ENCODE measurements at regions not wholly inside any gene's neighbourhood (a gene's known extent, or its start where the extent isn't known, plus 50 kb on each side); places are given as distances from the start of the nearest gene placed in this dataset.
"Not testable (repeated sequence)": the region's sequence is repeated elsewhere in the genome, so short reads cannot be mapped to it uniquely, and the experiment has no call there.

DNA sequence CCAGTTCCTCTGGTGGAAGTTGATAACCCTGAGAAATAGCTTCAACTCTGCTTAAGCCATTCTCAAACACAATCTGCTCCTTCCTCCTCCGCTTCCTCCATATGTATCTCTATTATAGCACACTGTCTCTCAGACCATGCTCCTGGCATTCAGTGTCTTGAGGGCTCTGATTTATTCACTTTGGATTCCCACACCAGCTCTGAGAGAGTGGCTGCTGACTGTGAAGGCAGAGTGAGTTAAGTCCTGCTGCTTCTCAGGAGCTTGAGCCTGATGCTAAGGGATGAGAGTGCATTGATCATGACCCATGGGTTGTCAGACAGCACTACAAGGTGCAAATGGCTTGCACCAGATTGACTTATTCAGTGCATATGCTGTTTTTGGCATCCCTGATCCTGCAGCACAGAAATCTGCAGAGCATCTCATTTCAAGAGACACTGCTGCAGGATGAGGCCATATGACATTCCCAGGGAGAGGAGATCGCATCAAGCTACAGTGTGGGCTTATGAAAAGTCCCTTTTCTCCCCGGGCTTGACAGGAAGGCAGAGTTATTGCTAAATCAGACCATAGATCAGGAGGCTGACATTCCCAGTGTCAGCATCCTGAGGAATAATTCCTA, 500.5 kb upstream of the RAB6C start:
- no peak for DNase-seq

DNA sequence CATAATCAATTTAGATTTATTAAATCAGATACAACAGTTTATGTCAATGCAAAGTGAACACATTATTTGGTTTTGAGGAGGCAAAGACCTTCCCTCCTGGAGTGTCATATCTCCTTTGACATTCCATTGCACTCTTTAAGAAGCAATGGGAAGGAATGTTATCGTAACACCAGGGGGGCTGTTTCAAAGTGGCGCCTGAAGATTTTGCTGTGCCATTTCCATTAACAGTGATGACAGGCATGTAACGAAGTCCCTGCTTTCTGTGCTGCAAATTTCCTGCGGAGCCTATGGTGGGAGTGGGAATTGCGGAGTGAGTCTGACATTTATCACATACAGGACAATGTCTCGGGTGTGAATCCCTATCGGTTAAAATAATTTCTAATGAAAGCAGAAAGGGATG, 499.6 kb upstream of the RAB6C start:
- DNase-seq = no peak

DNA sequence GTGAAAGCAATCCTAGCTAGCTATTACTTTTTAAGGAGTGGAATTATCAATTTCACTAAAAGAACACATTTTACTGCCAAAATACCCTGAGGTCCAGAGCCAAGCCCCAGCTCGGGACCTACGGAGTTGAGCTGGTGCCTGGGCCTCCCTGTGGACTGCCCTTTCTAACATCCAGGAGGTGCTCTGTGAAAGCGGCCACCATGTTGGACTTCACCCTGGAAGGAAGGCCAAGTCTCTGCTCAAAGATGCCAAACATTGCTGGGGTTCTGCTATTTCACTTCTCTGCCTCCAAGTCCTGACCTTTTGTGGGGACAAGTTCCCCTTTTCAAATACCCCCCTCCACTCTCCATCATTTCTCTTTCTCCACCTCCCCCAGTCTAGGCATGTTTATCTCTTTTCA, 498.7 kb upstream of the RAB6C start:
- DNase-seq = no peak

DNA sequence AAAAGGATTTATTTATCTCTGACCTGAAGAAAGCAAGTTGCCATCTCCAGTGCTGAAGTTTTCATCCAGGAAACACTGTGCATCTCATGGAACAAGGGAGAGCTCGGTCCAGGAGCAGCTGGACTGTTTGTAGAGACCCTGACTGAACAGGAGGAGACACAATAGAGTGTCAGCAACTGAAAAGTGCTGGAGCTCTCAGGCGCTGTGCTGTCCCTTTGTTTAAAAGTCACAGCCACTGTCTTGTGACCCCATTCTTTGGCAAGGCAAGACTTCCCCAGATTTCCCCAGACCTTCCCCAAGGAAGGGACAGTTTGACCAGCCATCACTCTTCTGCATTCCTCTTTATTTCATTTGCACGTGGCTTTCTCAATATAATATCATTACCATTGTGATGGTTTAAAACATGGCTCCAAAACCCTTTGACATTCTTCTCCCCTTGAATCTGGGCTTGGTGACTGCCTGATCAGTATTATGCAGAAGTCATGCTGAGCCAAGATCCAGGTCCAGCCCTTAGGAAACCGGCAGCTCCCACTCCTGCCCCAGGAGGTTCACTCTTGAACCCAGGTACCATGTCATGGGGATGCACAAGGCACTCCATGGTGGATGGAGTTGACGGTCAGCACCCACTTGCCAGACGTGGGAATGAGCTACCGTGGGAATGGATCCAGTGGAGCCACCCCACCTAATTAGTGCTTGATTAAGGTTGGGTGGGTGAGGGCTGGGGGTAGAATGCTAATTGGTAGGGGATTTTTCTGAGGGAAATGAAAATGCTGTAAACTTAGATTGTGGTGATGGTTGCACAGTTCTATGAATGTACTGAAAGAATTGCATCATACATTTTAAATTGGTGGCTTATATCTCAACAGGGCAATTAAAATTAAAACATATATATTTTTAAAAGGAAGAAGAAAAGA, 497.9 kb upstream of the RAB6C start:
- DNase-seq = no peak

DNA sequence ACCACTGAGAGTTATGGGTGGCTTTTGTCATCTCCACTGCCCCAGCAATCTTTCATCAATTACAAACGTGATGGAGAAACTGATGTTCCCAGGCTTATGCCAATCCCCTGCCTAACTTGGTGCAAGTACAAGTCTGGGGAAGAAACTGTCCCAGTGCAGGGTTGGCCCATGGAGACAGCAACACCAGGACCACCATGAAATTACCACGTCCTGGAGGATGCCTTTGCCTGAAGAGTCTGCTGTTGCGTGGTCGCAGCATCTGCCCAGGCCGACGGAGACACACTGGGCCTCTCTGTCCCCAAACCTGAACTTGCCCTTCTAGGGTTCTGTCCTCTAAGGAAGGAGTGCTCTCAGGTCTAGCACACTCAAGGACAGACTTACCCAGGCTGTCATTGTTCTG, 496.8 kb upstream of the RAB6C start:
- no peak for DNase-seq

DNA sequence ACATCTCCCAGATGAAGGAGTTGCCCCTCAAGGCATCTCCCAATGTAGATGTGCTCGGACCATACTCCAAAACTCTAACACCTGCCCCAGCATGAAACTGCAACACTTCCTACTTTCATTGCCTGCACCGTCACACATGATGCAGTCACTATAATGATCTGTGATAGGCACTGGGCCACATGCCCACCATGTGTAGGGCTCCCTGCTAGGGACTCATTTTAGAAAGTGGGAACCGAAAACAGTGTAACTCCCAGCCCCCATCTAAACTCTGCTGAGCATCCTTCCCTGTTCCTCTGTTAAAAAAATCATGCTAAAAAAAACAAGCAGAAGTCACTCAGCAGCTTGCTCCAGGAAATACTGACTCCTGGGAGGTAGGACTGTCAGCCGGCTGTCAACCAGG, 496.1 kb upstream of the RAB6C start:
- DNase-seq = no peak

DNA sequence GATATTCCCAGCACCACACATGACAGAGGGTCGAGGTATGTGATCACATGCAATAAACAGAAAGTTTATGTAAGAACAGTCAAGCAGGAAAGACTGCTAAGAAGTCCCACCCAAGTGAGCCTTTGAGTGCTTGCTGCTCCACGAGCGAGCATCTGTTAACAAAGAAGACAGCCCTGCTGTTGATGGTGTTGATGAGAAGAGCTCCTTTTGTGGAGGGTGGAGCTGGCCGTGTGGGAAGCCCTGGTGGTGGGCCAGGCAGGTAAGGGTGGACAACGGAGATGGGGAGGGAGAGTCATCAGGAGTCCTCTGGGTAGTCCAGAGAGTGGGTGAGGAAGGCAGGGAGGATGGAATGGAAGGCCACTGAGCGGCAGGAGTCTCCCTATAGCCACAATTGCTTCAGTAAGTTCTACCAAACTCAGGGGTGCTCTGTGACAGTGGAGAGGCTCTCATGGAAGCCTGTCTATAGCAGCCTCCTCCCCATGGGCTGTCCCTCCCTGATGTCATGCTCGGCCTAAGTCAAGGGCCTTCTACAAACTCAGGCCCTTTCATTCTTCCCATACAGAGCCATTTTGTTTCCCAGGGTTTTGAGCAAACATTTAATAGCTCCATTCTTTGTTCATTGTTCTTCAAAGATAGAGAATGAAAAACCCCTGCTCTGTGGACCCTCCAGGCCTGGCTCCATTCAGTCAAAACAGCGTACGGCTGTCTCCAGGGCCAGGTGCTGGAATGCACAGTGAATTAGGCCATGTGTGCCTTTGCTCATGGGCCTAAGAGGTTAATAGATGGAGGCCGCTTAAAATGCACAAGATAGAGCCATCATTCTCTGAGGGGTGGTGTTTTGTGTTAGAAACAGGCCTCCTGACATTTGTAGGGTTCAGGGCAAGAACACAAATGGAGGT, 494.2 kb upstream of the RAB6C start:
- DNase-seq = no peak

DNA sequence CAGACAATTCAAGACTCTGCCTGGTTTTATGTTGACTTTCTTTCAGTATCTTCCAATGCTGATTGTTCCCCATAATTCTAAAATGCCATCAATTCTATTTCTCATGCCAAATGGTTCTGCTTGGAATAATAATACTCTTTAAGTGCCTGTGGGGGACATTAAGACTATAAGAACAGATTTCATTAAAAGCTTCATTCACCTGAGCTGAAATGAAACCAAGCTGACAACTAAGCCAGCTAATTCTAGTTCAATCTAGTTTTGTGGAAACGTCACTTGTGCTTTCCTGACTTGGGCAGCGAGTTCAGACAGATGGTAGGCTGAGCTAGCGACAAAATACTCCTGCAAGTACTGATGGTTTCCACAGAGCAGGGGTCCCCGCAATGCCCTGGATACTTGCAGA, 491.1 kb upstream of the RAB6C start:
- no peak for DNase-seq

DNA sequence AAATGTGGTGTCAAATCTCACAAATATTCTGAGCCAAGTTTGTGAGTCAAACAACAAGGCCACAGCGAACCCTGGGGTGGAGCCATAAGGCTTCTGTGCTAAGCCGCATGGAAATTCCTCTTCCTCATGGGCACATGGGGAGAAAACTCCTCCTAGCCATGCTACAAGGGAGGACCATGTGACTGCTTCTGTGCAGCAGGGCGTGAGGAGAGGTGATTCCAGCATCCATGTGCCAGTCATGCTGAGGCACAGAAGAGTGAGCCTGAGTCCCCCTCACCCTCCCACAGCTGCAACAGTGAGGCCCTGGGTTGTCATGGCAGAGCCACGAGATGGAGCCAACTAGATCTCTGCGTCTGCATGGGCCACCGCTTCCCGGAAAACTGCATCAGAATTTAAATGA, 488.8 kb upstream of the RAB6C start:
- DNase-seq = no peak

DNA sequence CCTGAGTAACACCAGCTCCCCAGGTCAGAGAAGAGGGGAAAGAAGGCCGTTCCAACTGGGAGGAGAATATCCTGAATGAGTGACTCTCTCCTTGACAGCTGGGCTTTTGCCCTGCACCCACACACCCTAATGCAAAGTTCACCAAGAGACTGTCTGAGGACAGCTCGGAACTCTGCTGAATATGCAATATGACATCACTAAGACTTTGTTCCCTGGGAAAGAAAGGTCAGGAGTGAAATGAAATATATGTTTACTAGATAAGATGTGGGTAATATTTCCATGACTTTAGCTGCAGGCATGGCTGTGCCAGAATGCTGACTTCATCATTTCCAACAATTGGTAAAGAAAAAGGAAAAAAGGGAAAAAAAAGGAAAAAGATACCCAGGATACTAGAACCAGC, 488.2 kb upstream of the RAB6C start:
- DNase-seq = no peak

DNA sequence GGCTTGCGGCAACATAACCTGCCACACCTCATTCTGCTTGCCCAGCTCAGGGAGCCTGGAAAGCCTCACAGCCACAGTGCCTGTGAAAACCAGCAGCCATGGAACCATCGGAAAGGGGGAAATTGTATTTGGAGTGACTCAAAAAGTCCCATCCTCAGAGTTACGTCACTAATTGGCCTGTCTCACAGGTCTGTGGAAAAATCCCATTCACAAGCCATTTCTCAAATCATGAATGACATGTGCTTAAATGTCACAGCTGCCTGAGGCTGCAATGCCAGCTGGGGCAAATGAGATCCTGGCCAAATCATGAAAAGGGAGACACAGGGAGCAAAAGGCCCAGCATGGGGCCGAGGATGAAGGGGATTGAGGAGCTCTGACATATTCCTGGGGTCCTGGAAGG, 486.9 kb upstream of the RAB6C start:
- no peak for DNase-seq

DNA sequence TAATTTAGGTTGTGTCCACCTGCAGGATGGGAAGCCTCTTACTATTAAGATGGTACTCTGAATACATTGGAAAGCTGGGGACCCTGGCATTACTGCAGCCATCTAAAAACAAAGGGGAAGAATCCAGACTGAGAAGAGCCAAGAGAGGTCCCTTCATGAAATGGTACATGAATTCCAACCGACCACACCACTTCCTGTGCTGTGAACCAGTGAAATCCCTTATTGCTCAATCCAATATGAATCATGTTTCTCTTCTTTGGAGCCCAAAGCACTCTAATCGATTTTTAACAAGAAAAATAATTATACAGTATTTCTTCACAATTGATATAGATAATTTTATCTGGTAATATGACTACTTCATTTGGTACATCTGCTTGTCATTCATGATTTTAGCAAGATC, 479.7 kb upstream of the RAB6C start:
- no peak for DNase-seq

DNA sequence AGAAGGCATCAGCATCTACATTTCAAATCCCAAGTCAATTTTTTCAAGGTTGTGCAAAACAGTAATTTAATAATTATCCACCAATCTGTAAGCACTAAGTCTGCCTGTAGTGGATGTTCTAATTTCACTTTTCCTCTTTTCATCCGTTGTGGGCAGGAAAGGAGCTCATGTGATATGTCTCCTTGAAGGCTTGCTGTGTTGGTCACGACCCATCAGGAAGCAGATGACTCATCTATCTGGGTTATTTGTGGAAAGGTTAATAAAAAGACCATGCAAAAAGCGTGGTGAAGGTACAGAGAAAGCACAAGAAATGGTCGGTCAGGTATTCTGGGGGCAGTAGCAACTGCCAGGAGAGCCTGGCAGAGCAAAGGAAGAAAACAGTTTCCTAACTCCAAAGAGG, 476.7 kb upstream of the RAB6C start:
- DNase-seq = no peak

DNA sequence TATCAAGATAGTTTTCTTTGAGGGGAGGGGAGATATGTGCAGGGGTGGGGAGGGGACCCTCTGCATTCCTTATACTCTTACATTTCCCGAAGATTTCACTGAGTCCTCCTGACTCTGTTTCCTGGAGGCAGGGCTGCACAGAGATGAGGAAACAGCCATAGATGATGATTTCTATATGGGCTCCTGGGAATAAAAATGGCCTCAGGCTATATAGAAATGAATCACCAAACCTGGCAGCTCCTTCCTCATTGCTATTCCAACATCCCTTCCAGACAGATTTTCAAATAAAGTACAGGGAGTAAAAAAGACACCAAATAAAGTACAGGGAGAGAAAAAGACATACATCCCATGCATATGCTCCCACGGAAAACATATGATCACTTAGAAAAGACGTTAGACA, 474.8 kb upstream of the RAB6C start:
- no peak for DNase-seq

DNA sequence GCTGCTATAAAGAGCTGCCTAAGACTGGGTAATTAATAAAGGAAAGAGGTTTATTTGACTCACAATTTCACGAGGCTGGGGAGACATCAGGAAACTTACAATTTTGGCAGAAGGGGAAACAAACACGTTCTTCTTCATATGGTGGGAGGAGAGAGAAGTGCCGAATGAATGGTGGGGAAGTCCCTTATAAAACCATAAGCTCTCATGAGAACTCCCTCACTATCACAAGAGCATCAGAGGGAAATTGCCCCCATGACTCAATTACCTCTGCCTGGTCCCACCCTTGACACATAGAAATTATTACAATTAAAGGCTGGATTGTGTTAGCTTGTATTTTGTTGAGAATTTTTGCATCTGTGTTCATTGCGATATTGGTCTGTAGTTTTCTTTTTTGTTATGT, 460.5 kb upstream of the RAB6C start:
- no peak for DNase-seq

DNA sequence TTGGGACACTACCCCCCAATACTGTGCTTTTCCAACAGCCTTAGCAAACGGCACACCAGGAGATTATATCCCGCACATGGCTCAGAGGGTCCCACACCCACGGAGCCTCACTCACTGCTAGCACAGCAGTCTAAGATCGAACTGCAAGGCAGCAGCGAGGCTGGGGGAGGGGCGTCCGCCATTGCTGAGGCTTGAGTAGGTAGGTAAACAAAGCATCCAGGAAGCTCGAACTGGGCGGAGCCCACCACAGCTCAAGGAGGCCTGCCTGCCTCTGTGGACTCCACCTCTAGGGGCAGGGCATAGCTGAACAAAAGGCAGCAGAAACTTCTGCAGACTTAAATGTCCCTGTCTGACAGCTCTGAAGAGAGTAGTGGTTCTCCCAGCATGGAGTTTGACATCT, 447.3 kb upstream of the RAB6C start:
- DNase-seq = not testable (repeated sequence)

DNA sequence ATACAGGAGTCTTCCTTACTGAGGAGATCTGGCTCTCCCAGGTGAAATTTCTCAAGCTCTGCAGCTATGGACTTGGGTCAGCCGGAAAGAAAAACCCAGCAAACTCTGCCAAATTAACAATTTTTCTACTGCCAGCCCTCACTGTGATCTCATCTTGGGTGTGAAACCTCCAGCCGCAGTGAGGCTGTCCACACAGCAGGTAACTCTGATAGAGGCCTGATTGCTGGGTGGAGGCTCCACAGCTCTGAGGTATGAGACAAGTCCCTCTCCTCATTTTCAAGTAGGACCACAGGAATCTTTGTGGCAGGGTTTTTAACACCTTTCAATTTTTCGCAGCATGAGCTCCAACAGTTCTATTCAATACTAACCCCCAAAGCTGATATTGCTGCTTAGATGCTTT, 430.6 kb upstream of the RAB6C start:
- no peak for DNase-seq

DNA sequence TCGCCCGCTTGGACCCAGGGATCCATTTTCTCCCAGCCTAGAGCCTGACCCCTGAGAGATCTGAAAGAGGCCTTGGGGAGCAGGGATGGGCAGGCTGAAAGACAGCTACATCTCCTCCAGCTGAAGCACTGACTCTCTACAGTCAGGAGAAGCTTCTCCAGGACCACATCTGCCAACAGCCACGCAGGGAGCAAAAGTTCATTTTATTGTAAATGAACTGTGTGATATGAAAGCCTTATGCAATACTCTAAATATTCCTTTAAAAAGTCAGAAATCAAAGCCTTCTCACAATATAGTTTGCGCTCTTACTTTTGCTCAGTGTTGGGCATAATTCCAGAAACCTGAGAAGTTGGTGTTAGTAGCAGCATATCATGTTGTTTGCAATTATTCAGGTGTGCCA, 428.9 kb upstream of the RAB6C start:
- no peak for DNase-seq

DNA sequence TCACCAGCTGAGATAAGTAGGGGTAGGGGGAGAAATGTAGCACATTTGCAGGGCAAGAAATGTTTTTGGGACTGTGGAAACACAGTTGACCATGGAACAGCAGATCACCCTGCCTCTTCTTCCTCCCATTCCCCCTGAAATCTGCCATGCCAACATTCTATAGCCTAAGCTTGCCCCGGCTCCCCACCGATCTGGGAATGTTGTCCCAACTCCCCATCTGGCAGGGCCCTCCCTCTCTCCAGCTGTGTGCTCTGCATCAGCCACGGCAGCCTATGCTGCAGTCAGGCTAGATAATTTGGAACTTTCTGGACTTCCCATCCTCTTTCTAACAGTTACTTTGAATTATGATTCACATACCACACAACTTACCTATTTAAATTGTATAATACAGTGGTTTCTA, 425.1 kb upstream of the RAB6C start:
- DNase-seq = no peak

DNA sequence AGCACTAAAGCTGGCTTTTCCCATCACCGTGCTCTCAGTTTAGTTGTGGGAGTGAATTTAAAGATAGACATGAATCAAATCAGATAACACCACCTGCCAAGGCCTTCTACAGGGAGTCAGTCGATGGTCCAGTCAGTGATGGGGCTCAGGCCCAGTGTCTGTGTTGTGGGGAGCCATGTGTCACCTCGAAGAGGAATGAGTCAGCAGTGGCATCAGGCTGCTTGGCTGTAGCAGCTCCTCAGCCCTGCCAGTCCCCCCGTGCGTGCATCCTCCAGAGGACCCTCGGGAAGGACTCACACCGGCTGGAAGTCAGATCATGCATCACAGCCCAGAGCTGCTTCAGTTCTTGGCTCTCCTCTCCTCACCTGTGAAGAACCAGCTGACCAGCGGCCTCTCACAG, 420.4 kb upstream of the RAB6C start:
- no peak for DNase-seq

DNA sequence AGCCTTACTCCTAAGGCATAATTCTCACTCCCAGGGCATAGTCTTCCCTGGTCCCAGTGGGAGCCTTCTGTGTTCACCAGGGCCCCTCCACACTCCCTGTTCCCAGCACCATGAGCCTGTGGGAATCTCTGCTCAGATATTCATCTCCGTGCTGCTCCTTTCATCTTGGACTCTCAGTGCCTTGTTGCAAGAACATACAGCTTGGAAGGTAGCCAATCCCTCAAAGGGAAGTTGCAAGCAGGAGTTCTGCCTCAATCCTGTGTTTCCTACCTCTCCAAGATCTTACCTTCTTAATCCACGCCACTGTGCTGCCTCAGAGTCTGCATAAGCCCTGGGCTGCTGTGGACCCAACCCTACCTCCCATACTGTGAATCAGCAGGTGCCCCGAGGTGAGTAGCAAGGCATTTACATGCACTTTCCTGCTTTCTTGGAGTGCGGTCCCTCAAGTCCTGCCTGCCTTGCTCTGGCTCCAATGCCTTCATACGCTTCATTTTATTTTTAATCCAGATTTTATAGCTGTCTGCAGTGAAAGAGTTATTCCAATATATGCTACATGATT, 413.8 kb upstream of the RAB6C start:
- no peak for DNase-seq

DNA sequence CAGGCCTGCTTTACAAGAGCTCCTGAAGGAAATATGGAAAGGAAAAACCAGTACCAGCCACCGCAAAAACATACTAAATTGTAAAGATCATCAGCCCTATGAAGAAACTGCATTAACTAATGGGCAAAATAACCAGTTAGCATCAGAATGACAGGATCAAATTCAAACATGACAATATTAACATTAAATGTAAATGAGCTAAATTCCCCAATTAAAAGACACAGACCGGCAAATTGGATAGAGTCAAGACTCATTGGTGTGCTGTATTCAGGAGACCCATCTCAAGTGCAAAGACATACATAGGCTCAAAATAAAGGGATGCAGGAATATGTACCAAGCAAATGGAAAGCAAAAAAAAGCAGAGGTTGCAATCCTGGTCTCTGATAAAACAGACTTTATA, 408.7 kb upstream of the RAB6C start:
- not testable (repeated sequence) for DNase-seq

DNA sequence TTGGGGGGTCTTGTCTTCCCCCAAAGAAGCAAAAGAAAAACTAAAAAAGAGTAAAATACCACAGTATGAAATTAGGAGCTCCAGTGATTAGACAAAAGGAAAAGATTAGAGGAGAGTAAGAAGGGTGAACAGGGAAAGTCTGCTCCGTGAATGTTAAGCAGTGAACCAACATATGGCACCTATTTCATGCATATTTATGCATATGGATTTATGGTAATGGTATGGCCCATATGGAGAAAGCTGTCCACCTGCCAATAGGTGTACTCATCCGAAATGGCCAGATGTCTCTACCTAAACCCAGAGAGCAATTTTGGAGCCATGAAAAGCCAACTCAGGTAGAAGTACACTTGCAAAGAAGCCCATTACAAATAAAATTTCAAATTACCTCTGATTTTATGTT, 404.0 kb upstream of the RAB6C start:
- no peak for DNase-seq

Data from activated CD4-positive, alpha-beta T cell treated with anti-CD3 and anti-CD28 coated beads, Interleukin-2, amount 50 U/mL, for 1 hour (primary cell).